ENCODE measurements at regions not wholly inside any gene's neighbourhood (a gene's known extent, or its start where the extent isn't known, plus 50 kb on each side); places are given as distances from the start of the nearest gene placed in this dataset.

GRCh38 chr11:41659985-41660384 is 200.5 kb upstream of the LRRC4C start:
- no peak for TF ChIP-seq CEBPB (IDR thresholded peaks at IDR 0.05)
- no peak for TF ChIP-seq FOXM1 (IDR thresholded peaks at IDR 0.05; ENCODE audit: borderline replicate concordance, low read depth)
- no peak for TF ChIP-seq EP300 (IDR thresholded peaks at IDR 0.05; ENCODE audit: borderline replicate concordance)
- TF ChIP-seq TCF12 (IDR thresholded peaks at IDR 0.05; ENCODE audit: low read depth): no peak
- no peak for TF ChIP-seq CREB1 (IDR thresholded peaks at IDR 0.05; ENCODE audit: low read depth)
- no peak for TF ChIP-seq ZBTB7A (IDR thresholded peaks at IDR 0.05; ENCODE audit: low read depth)
- TF ChIP-seq, protein P1, sequence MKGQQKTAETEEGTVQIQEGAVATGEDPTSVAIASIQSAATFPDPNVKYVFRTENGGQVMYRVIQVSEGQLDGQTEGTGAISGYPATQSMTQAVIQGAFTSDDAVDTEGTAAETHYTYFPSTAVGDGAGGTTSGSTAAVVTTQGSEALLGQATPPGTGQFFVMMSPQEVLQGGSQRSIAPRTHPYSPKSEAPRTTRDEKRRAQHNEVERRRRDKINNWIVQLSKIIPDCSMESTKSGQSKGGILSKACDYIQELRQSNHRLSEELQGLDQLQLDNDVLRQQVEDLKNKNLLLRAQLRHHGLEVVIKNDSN (IDR thresholded peaks at IDR 0.05): no peak

- TF ChIP-seq ZBTB7A (IDR thresholded peaks at IDR 0.05; ENCODE audit: low read depth) (no peak), CEBPB (IDR thresholded peaks at IDR 0.05) (no peak), YY1 (IDR thresholded peaks at IDR 0.05; ENCODE audit: low read depth) (no peak), CREB1 (IDR thresholded peaks at IDR 0.05; ENCODE audit: low read depth) (no peak), TEAD4 (IDR thresholded peaks at IDR 0.05) (no peak), TCF12 (IDR thresholded peaks at IDR 0.05; ENCODE audit: low read depth) (no peak)
- TF ChIP-seq, protein P1 (IDR thresholded peaks at IDR 0.05): no peak
- TF ChIP-seq, protein P2, sequence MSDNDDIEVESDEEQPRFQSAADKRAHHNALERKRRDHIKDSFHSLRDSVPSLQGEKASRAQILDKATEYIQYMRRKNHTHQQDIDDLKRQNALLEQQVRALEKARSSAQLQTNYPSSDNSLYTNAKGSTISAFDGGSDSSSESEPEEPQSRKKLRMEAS (IDR thresholded peaks at IDR 0.05): no peak
- TF ChIP-seq, protein P3, sequence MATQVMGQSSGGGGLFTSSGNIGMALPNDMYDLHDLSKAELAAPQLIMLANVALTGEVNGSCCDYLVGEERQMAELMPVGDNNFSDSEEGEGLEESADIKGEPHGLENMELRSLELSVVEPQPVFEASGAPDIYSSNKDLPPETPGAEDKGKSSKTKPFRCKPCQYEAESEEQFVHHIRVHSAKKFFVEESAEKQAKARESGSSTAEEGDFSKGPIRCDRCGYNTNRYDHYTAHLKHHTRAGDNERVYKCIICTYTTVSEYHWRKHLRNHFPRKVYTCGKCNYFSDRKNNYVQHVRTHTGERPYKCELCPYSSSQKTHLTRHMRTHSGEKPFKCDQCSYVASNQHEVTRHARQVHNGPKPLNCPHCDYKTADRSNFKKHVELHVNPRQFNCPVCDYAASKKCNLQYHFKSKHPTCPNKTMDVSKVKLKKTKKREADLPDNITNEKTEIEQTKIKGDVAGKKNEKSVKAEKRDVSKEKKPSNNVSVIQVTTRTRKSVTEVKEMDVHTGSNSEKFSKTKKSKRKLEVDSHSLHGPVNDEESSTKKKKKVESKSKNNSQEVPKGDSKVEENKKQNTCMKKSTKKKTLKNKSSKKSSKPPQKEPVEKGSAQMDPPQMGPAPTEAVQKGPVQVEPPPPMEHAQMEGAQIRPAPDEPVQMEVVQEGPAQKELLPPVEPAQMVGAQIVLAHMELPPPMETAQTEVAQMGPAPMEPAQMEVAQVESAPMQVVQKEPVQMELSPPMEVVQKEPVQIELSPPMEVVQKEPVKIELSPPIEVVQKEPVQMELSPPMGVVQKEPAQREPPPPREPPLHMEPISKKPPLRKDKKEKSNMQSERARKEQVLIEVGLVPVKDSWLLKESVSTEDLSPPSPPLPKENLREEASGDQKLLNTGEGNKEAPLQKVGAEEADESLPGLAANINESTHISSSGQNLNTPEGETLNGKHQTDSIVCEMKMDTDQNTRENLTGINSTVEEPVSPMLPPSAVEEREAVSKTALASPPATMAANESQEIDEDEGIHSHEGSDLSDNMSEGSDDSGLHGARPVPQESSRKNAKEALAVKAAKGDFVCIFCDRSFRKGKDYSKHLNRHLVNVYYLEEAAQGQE (IDR thresholded peaks at IDR 0.05; ENCODE audit: low read depth): no peak
These were observed 201.1 kb upstream of the LRRC4C start for GRCh38 chr11:41660585-41660984.

- TF ChIP-seq, protein P1 (IDR thresholded peaks at IDR 0.05): no peak
- TF ChIP-seq TCF12 (IDR thresholded peaks at IDR 0.05; ENCODE audit: low read depth) (no peak), NFIC (IDR thresholded peaks at IDR 0.05) (no peak), CREB1 (IDR thresholded peaks at IDR 0.05; ENCODE audit: low read depth) (no peak), EGR1 (IDR thresholded peaks at IDR 0.05) (no peak)
- TF ChIP-seq, protein P2 (IDR thresholded peaks at IDR 0.05): no peak
These were observed 206.2 kb upstream of the LRRC4C start for GRCh38 chr11:41665441-41666360.

DNA sequence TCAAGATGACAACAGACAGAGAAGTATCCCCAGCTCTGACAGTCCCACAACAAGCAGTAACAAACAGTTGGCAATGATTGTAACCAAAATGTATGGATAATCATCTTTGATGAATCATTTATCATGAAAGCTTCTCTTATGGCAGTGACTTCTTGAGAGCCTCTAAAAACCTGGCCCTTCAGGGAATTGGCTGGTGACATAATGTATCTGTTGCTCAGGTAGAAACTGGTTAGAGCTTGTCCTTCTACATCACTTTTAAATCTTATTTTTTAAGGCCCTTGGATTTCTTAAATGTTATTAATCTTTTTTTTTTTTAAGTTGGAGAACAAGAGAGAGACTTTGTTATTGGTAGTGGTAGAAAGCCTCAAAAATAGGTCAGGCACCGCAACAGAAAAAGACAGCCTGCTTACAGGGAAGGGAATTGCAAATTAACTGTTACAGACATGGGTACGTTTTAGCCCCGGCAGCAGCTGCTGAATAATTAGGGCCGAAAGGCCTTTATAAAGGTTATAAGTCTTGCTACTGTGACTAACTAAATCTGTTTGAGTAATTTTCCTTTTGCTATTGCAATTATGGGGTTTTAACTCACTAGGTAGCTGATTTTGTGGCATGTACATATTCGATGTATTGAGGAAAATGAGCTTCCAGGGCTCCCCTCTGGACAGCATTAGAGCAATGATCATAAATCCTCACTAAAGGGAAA is 207.7 kb upstream of the LRRC4C start:
- TF ChIP-seq TAF1 (IDR thresholded peaks at IDR 0.05; ENCODE audit: low read depth): no peak

- TF ChIP-seq, protein P2 (IDR thresholded peaks at IDR 0.05): no peak
- TF ChIP-seq EGR1 (IDR thresholded peaks at IDR 0.05) (no peak), ZBTB7A (IDR thresholded peaks at IDR 0.05; ENCODE audit: low read depth) (no peak), YY1 (IDR thresholded peaks at IDR 0.05; ENCODE audit: low read depth) (no peak)
- TF ChIP-seq, protein P1 (IDR thresholded peaks at IDR 0.05): no peak
These were observed 215.8 kb upstream of the LRRC4C start for GRCh38 chr11:41675205-41675604.

DNA sequence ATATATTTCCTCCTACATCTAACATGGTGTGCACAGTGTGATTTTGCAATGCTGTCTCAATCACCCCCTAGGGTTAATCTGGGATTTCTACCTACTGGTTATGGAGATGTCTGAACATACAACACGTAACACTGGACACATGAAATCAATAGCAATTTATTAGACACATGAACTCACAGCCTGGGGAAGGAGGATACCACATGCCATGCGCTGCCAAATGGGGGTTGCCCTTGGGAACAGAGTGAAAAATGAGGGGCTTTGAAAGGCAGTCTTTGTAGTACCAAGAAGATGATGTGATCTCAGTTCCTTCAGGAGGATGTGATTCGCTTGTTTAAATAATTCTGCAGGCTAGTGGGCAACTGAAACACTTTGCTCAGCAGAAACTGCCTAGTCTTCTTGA is 253.6 kb upstream of the LRRC4C start:
- no peak for TF ChIP-seq ZBTB7A (IDR thresholded peaks at IDR 0.05; ENCODE audit: low read depth)
- TF ChIP-seq TEAD4 (IDR thresholded peaks at IDR 0.05): no peak
- TF ChIP-seq NFIC (IDR thresholded peaks at IDR 0.05): no peak
- no peak for TF ChIP-seq EGR1 (IDR thresholded peaks at IDR 0.05)

DNA sequence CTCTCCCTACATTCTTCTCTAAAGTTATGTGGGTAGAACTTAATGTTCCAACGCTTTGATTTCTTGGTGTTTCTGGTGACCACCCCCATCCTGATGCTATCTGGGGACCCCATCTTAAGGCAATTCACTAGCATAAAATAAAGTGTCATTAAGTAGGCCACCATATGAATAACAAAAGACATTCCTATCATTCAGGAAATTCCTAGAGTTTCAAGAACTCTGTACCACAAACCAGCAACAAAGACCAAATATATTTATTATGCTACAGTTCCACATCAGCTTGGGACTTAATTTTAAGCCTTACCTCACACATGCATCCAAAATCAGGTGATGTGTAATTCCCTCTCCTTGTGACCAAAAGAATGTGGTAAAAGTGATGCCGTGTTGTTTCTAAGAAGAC is 254.6 kb upstream of the LRRC4C start:
- TF ChIP-seq CEBPB (IDR thresholded peaks at IDR 0.05) (no peak), TAF1 (IDR thresholded peaks at IDR 0.05; ENCODE audit: low read depth) (no peak), NFIC (IDR thresholded peaks at IDR 0.05) (no peak), EGR1 (IDR thresholded peaks at IDR 0.05) (no peak), RAD21 (IDR thresholded peaks at IDR 0.05; ENCODE audit: low read depth) (no peak), TCF12 (IDR thresholded peaks at IDR 0.05; ENCODE audit: low read depth) (no peak), FOXM1 (IDR thresholded peaks at IDR 0.05; ENCODE audit: borderline replicate concordance, low read depth) (no peak), CREB1 (IDR thresholded peaks at IDR 0.05; ENCODE audit: low read depth) (no peak), EP300 (IDR thresholded peaks at IDR 0.05; ENCODE audit: borderline replicate concordance) (no peak), TEAD4 (IDR thresholded peaks at IDR 0.05) (no peak), YY1 (IDR thresholded peaks at IDR 0.05; ENCODE audit: low read depth) (no peak), ZBTB7A (IDR thresholded peaks at IDR 0.05; ENCODE audit: low read depth) (no peak)
- TF ChIP-seq, protein P1 (IDR thresholded peaks at IDR 0.05): no peak
- TF ChIP-seq, protein P2 (IDR thresholded peaks at IDR 0.05): no peak
- TF ChIP-seq, protein P3 (IDR thresholded peaks at IDR 0.05; ENCODE audit: low read depth): no peak
